Activated CD8-positive, alpha-beta memory T cell treated with anti-CD3 and anti-CD28 coated beads for 1 hour (primary cell): ENCODE measurements at regions not wholly inside any gene's neighbourhood (a gene's known extent, or its start where the extent isn't known, plus 50 kb on each side); places are given as distances from the start of the nearest gene placed in this dataset.

ENCODE experiments used
- DNase-seq, 2 donors: peaks; one replicate each; pipeline ENCODE4 v3.0.0-alpha.2; 2020; ENCODE audit warnings: low read depth in 1 of 2; ENCODE audit errors: extremely low read depth in 1 of 2

- DNase-seq = no peak
These were observed 63.3 kb upstream of the THSD7A start for GRCh38 chr7:11895337-11895736.

GRCh38 chr7:11896663-11897062, 64.7 kb upstream of the THSD7A start:
- no peak for DNase-seq

DNA sequence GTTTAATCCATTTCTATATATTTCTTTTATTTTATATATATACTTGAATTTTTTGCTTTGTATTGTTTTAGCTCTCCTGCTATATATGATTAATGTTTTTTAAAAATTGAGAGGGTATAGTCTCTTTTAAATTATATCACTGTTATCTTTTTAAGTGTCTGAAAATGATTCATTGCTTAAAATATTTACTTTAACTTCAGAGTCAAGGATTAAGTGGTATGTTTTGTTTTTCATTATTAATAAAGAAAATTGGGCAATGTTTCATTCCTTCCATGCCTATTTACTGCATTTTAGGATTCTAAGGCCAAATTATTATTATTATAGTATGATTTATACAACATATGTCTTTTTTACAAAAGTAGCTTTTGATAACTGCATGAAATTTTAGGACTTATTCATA, 67.2 kb upstream of the THSD7A start:
- no peak for DNase-seq

DNA sequence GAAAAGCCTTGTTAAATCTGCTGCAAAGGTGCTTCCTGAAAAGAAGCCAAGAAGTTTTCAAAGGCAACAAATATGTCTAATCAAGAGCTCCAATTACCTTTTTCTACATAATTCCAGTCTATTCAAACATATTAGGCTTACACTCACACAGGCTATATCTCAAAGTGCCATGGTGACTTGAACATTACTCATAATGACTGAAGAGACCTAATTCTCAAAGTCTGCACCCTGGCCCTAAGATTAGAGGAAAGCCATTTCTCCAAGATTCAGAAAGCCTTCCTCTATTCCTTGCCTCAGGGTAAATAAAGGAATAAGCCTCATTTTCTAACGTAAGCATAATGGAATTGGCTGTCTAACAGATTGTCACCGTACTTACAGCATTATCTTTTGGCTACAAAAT, 78.3 kb upstream of the THSD7A start:
- no peak for DNase-seq

- DNase-seq = no peak
These were observed 79.9 kb upstream of the THSD7A start for GRCh38 chr7:11911900-11912299.

DNA sequence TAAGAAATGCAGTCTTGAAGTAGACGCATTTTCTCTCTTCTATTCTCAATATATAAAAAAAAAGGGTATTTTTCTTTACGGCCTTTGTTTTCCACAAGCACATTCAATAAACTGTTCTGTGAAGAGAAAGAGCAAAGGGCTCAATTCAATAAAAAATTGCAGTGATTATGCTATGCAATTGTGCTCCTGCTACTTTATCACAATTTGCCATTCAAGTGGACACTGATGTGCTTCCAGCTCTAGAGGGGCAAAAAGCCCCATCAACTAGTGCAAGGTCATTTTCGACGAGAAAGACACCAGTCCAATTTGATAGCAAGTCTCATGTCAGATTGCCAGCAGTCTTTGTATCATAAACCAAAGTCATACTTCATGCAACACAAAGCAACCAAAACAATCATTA, 82.6 kb upstream of the THSD7A start:
- DNase-seq = no peak

GRCh38 chr7:11923376-11923930, 91.5 kb upstream of the THSD7A start:
- no peak for DNase-seq

DNA sequence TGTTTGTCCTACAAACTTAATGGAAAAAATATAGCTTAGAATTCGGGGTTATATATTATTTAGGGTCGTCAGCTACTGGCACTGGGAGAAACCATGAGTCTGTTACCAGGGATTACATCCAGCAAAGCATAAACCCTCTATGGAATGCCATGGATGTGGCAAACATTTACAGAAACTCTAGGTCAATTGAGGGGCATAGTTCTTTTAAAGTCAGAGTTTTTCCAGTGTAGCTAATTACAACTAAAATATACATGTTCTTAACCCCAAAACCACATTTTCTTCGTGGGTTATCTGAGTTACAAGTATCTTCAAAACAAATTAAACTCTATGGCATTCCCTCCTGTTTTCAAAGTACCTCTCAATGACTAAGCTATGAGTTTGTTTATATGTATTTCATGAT, 99.3 kb upstream of the THSD7A start:
- no peak for DNase-seq

GRCh38 chr7:11934796-11935195, 102.8 kb upstream of the THSD7A start:
- no peak for DNase-seq

DNA sequence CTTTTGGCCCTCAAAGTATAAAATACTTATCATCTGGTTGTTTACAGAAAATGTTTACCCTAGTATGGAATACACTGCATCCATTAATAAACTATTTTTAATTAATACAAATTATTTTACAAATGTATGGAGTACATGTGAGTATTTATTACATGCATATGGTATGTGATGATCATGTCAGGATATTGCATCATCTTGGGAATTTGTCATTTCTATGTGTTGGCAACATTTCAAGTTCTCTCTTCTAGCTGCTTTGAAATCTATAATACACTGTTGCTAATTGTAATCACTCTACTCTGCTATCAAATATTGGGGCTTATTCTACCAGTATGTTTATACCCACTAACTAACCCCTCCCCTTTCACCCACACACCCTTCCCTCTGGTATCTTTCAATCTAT, 103.9 kb upstream of the THSD7A start:
- no peak for DNase-seq

GRCh38 chr7:11946794-11947193, 114.8 kb upstream of the THSD7A start:
- DNase-seq = no peak

- DNase-seq = no peak
These were observed 118.3 kb upstream of the THSD7A start for GRCh38 chr7:11950281-11950680.

GRCh38 chr7:11950942-11951341, 118.9 kb upstream of the THSD7A start:
- no peak for DNase-seq

GRCh38 chr7:11951909-11952308, 119.9 kb upstream of the THSD7A start:
- no peak for DNase-seq

GRCh38 chr7:11952972-11953371, 121.0 kb upstream of the THSD7A start:
- DNase-seq = no peak

DNA sequence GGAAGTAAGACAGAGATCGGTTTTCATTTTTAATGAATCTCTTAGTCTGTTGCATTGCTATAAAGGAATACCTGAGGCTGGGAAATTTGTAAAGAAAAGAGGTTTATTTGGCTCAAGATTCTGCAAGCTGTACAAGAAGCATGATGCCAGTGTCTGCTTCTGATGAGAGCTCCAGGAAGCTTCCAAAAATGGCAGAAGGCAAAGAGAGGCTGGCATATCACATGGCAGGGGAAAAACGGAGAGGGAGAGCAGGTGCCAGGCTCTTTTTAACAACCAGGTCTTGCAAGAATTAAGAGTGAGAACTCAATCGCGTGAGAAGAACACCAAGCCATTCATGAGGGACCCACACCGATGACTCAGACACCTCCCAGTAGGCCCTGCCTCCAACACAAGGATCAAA, 125.0 kb upstream of the THSD7A start:
- no peak for DNase-seq

DNA sequence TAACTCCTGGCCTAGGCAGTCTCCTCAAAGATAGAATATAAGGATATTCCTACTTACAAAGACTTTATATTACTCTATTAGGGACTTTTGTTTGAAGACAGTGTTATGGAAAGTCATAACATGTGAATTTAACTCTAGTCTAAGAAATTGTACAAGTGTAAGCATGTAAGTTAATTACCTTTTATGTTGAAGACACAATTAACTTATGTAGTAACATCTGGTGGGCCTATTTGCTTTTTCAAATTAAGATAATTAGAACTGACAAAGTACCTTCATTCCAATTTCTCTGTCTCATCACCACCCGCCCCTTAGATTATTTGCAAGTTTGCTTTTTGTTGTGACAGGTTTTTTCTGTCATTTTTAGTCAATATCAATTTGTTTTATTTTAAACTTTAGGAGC, 126.0 kb upstream of the THSD7A start:
- DNase-seq = no peak

- no peak for DNase-seq
These were observed 127.1 kb upstream of the THSD7A start for GRCh38 chr7:11959121-11959520.

GRCh38 chr7:11960621-11961020, 128.6 kb upstream of the THSD7A start:
- no peak for DNase-seq

GRCh38 chr7:11969643-11970042, 137.6 kb upstream of the THSD7A start:
- DNase-seq = no peak

DNA sequence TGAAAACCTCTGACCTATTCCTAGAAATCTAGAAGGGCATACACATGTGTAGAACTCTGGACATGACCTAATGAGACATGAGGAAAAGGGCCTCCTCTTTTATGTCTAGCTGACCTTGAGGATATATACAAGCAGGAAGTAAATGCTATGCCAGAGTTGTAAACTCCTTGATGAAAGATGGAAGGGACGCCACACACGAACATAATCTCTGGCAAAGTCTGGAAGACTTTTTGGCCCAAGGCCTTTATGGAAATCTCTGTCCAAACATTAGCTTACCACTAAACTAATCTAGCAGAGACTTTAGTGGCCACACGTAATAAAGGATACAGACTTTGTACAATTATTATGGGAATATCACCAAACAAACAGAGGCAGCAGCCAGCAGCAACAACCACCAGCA, 138.1 kb upstream of the THSD7A start:
- no peak for DNase-seq

DNA sequence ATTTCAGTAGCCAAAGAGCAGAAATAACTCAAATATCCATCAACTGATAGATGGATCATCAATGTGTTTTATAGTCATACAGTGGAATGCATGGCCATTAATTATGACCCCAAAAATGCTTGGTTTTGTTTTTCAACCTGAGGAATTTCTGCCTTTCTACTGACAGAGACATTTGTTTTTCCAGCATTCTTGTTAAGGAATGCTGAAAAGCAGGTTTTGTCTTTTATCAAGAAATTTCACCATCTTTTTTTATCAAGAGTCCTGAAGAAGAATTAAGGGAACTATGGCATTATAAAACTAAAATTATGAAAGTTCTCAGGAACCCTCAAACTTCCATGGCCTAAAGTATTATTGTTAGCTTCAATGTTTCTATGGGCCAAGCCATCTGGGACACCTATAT, 153.4 kb upstream of the THSD7A start:
- DNase-seq = no peak

DNA sequence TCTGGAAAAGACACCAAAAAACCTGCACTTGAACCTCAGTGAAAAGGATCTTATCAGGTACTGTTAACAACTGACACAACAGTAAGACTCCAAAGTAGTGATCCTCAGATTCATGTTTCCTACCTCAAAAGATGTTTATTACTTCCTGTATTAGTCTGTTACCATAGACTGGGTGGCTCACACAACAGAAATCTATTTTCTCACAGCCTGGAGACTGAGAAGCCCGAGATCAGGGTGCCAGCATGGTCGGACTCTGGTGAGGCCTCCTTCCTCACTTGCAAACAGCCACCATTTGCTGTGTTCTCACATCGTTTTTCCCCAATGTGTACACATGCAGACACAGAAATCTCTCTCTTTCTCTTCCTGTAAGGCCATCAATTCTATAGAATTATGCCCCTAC, 154.0 kb upstream of the THSD7A start:
- no peak for DNase-seq

DNA sequence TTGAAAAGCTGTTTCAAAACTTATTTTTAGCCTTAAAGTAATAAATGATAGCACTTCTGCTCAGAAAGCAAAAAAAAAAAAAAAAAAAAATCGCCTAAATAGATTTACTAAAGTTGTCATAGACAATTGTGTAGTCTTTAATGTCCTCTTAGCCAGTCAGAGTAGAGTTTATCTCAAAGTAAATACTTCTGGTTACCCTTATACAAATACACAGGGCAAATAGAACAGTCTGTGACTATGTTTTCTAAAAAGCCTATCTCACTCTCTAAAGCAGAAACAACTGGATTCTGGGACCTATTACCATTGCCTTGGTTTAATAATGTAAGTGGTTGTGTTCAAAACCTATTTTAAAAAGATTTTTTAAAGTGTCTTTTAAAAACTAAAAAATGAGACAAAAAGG, 156.2 kb upstream of the THSD7A start:
- DNase-seq = no peak
